ENCODE measurements at regions not wholly inside any gene's neighbourhood (a gene's known extent, or its start where the extent isn't known, plus 50 kb on each side); places are given as distances from the start of the nearest gene placed in this dataset.

DNA sequence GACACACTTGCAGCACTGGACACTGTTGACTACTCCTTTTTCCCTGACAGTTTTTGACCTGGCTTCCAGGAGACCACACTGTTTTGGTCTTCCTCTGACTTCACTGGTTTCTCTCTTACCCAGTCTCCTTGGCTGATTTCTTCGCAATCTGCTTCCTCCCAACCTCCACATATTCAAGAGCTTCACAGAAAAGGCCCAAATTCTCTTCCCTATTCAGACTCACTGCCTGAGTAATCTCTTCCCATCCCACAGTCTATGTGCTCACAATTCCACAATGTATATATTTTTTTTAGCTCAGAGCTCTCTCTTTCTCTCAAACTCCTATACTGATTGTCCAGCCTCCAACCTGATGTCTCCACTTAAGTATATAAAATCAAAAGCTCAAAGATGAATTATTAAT lies 115.4 kb downstream of the SINHCAF start:
- no peak for DNase-seq (ENCODE audit: low read depth)
- Histone ChIP-seq H3K4me3 (ENCODE audit: low read depth, low read length) (no peak overlapping the region), H3K36me3 (ENCODE audit: control insufficient read depth, insufficient read depth, low read length) (no peaks in the 10 kb centered on the region), H3K27me3 (ENCODE audit: control insufficient read depth, insufficient read depth, low read length) (peaks cover 3% of the 10 kb centered on the region)
- TF ChIP-seq, protein P1, sequence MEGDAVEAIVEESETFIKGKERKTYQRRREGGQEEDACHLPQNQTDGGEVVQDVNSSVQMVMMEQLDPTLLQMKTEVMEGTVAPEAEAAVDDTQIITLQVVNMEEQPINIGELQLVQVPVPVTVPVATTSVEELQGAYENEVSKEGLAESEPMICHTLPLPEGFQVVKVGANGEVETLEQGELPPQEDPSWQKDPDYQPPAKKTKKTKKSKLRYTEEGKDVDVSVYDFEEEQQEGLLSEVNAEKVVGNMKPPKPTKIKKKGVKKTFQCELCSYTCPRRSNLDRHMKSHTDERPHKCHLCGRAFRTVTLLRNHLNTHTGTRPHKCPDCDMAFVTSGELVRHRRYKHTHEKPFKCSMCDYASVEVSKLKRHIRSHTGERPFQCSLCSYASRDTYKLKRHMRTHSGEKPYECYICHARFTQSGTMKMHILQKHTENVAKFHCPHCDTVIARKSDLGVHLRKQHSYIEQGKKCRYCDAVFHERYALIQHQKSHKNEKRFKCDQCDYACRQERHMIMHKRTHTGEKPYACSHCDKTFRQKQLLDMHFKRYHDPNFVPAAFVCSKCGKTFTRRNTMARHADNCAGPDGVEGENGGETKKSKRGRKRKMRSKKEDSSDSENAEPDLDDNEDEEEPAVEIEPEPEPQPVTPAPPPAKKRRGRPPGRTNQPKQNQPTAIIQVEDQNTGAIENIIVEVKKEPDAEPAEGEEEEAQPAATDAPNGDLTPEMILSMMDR (IDR thresholded peaks at IDR 0.05; ENCODE audit: insufficient read depth, low read length, poor library complexity, severe bottlenecking) = no peak

DNA sequence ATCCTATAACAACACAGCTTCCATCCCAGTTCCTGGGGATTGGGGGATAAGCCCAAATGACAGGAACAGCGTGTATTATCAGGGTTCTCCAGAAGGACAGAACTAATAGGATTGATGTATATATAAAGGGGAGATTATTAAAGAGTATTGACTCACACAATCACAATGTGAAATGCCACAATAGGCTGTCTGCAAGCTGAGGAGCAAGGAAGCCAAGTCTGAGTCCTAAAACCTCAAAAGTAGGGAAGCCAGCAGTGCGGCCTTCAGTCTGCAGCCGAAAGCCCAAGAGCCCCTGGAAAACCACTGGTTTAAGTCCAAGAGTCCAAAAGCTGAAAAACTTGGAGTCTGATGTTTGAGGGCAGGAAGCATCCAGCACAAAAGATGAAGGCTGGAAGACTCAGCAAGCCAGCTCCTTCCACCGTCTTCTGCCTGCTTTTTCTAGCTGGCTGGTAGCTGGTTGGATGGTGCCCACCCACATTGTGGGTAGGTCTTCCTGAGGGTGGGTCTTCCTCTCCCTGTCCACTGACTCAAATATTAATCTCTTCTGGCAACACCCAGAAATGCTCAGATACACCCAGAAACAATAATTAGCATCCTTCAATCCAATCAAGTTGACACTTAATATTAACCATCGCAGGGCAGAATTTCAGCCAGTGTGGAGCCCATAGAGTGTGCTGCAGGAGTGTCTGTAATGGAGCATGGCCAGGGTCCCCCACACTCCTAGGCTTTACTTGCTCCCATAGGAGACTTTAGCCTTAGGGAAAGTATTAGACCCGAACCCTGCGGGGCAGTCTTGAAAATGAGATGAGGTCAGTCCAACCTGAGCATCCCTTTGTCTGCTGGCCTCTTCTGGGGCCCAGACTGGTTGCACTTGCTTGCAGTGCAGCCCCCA lies 111.1 kb downstream of the SINHCAF start:
- TF ChIP-seq, protein P1 (IDR thresholded peaks at IDR 0.05; ENCODE audit: insufficient read depth, low read length, poor library complexity, severe bottlenecking) = no peak
- DNase-seq (ENCODE audit: low read depth) = no peak

DNA sequence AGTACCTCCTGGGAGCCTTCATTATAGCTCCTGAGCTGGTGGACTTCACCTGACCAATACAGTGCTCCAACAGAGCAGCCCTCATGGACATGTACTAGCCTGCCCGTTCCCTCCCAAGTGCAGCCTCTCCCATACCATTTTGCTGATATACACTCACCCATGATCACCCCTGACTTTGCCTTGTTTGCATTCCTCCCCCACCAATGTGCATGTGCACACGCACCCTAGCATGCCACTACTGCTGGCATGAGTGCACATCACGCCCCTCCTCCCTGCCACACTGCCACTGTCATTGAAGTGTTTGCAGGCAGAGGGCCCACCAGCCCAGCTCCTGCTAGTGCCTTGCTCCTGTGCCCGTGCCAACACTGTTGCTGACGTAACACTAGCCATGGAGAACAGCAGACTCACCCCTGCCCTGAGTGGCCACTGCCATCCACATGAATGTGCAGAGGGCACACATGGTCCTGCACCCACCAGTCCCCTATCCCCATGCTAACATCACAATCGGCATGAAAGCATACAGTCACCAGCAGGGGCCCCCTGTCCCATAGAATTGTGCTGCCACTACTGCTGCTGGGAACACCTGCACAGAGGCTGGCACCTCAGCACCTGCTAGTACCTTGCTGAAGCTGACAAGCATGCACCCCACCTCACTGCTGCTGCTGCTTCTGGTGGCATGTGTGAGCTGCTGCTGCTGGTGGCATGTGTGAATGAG lies 110.3 kb downstream of the SINHCAF start:
- Histone ChIP-seq H3K36me3 (ENCODE audit: control insufficient read depth, insufficient read depth, low read length) (no peaks in the 10 kb centered on the region), H3K27me3 (ENCODE audit: control insufficient read depth, insufficient read depth, low read length) (peaks cover 16% of the 10 kb centered on the region), H3K4me3 (ENCODE audit: low read depth, low read length) (no peak overlapping the region)
- no peak for DNase-seq (ENCODE audit: low read depth)
- TF ChIP-seq, protein P1 (IDR thresholded peaks at IDR 0.05; ENCODE audit: insufficient read depth, low read length, poor library complexity, severe bottlenecking) = no peak

More for the DNA sequence above, 111.1 kb downstream of the SINHCAF start:
- Histone ChIP-seq H3K4me3 (ENCODE audit: low read depth, low read length) (no peak overlapping the region), H3K27me3 (ENCODE audit: control insufficient read depth, insufficient read depth, low read length) (peaks cover 16% of the 10 kb centered on the region), H3K36me3 (ENCODE audit: control insufficient read depth, insufficient read depth, low read length) (no peaks in the 10 kb centered on the region)

DNA sequence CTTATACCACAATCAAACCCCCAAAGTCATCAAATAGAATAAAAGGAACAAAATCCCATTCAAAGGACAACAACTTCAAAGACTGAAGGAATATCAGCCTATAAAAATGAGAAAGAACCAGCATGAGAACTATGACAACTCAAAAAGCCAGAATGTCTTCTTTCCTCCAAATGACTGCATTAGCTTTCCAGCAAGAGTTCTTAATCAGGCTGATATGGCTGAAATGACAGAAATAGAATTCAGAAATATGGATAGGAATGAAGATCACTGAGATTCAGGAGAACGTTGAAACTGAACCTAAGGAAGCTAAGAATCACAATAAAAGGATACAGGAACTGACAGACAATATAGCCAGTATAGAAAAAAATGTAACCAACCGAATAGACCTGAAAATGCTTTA lies 109.5 kb downstream of the SINHCAF start:
- Histone ChIP-seq H3K4me3 (ENCODE audit: low read depth, low read length) (no peak overlapping the region), H3K36me3 (ENCODE audit: control insufficient read depth, insufficient read depth, low read length) (no peaks in the 10 kb centered on the region), H3K27me3 (ENCODE audit: control insufficient read depth, insufficient read depth, low read length) (peaks cover 16% of the 10 kb centered on the region)
- DNase-seq (ENCODE audit: low read depth) = no peak
- TF ChIP-seq, protein P1 (IDR thresholded peaks at IDR 0.05; ENCODE audit: insufficient read depth, low read length, poor library complexity, severe bottlenecking) = no peak

DNA sequence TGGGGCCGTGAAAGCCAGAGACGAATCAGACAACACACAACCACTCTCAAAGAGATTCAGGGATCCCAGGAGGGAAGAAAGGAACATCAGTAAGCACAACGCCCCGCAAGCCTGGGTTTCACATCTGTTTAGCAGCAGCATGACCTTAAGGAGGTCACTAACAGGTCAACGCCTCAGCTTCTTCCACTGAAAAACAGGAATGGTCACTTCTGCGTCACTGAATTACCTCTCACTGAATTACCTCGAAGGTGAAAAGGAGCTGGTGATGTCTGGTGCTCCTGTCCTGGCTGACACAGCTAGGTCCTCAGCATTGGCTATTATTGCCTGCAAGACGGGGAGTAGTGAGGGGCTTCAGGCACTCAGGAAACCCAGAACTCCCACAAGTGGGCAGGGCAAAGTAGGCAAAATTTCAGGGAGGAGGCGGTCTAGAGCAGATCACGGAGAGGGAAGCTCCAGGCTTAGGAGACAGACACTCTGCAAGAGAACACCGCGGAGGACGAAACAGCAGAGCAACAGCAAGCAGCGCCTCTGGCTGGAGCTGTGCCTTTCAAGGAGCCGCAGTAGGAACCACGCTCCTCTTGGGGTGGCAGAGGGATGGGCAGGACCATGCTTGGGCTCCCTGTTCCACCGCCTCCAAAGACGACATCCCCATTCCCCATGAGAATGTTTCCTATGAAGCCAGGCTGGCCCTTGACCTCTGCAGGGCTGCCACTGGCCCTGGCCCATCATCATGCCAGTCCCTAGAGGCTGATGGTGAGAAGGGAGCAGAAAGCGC lies 108.4 kb downstream of the SINHCAF start:
- TF ChIP-seq, protein P1 (IDR thresholded peaks at IDR 0.05; ENCODE audit: insufficient read depth, low read length, poor library complexity, severe bottlenecking) = no peak
- Histone ChIP-seq H3K4me3 (ENCODE audit: low read depth, low read length) (no peak overlapping the region), H3K27me3 (ENCODE audit: control insufficient read depth, insufficient read depth, low read length) (peaks cover 16% of the 10 kb centered on the region), H3K36me3 (ENCODE audit: control insufficient read depth, insufficient read depth, low read length) (no peaks in the 10 kb centered on the region)
- no peak for DNase-seq (ENCODE audit: low read depth)
